ENCODE measurements at regions not wholly inside any gene's neighbourhood (a gene's known extent, or its start where the extent isn't known, plus 50 kb on each side); places are given as distances from the start of the nearest gene placed in this dataset.

- no peaks in the 10 kb centered on the region for H3K27me3 ChIP-seq (ENCODE audit: insufficient read depth, low read depth)
- H3K4me1 ChIP-seq (ENCODE audit: low read depth, poor library complexity, severe bottlenecking), result no peaks in the 10 kb centered on the region
- no peaks in the 10 kb centered on the region for H4K20me1 ChIP-seq (ENCODE audit: insufficient read depth)
- H3K9ac ChIP-seq, result no peak overlapping the region
- H2AFZ ChIP-seq (ENCODE audit: low read depth), result no peak overlapping the region
- no peaks in the 10 kb centered on the region for H3K36me3 ChIP-seq (ENCODE audit: insufficient read depth)
- no peaks in the 10 kb centered on the region for H3K79me2 ChIP-seq (ENCODE audit: insufficient read depth, low read depth)
- no peak overlapping the region for H3K27ac ChIP-seq
- no peak overlapping the region for H3K4me2 ChIP-seq
- H3K4me3 ChIP-seq (IDR thresholded peaks at IDR 0.05; ENCODE audit: insufficient read depth, low read depth, low read length), result no peak overlapping the region
- TF ChIP-seq CTCF (conservative IDR thresholded peaks at IDR 0.05; ENCODE audit: low read depth, low read length), result no peak
Observed at GRCh38 chr21:37974081-37974480, 57.8 kb upstream of the KCNJ6 start.

GRCh38 chr21:37982496-37983318, 66.5 kb upstream of the KCNJ6 start:
- H3K27me3 ChIP-seq (ENCODE audit: insufficient read depth, low read depth), result no peaks in the 10 kb centered on the region
- no peak overlapping the region for H3K9ac ChIP-seq
- H3K27ac ChIP-seq, result no peak overlapping the region
- H3K79me2 ChIP-seq (ENCODE audit: insufficient read depth, low read depth), result no peaks in the 10 kb centered on the region
- no peak overlapping the region for H3K4me2 ChIP-seq
- H2AFZ ChIP-seq (ENCODE audit: low read depth), result no peak overlapping the region
- no peak overlapping the region for H3K4me3 ChIP-seq (IDR thresholded peaks at IDR 0.05; ENCODE audit: insufficient read depth, low read depth, low read length)
- TF ChIP-seq CTCF (conservative IDR thresholded peaks at IDR 0.05; ENCODE audit: low read depth, low read length), result no peak
- no peaks in the 10 kb centered on the region for H3K4me1 ChIP-seq (ENCODE audit: low read depth, poor library complexity, severe bottlenecking)
- H3K36me3 ChIP-seq (ENCODE audit: insufficient read depth), result no peaks in the 10 kb centered on the region
- no peaks in the 10 kb centered on the region for H4K20me1 ChIP-seq (ENCODE audit: insufficient read depth)

- H3K9ac ChIP-seq, result no peak overlapping the region
- no peak for TF ChIP-seq CTCF (conservative IDR thresholded peaks at IDR 0.05; ENCODE audit: low read depth, low read length)
- no peak overlapping the region for H3K27ac ChIP-seq
- H4K20me1 ChIP-seq (ENCODE audit: insufficient read depth), result no peaks in the 10 kb centered on the region
- H3K4me3 ChIP-seq (IDR thresholded peaks at IDR 0.05; ENCODE audit: insufficient read depth, low read depth, low read length), result no peak overlapping the region
- no peaks in the 10 kb centered on the region for H3K79me2 ChIP-seq (ENCODE audit: insufficient read depth, low read depth)
- H3K36me3 ChIP-seq (ENCODE audit: insufficient read depth), result no peaks in the 10 kb centered on the region
- H2AFZ ChIP-seq (ENCODE audit: low read depth), result no peak overlapping the region
- H3K4me2 ChIP-seq, result no peak overlapping the region
- no peaks in the 10 kb centered on the region for H3K4me1 ChIP-seq (ENCODE audit: low read depth, poor library complexity, severe bottlenecking)
- H3K27me3 ChIP-seq (ENCODE audit: insufficient read depth, low read depth), result no peaks in the 10 kb centered on the region
Observed at GRCh38 chr21:37983336-37984095, 67.3 kb upstream of the KCNJ6 start.

GRCh38 chr21:37984416-37984815, 68.2 kb upstream of the KCNJ6 start:
- no peak for TF ChIP-seq CTCF (conservative IDR thresholded peaks at IDR 0.05; ENCODE audit: low read depth, low read length)
- H3K27ac ChIP-seq, result no peak overlapping the region
- no peaks in the 10 kb centered on the region for H3K79me2 ChIP-seq (ENCODE audit: insufficient read depth, low read depth)

More at GRCh38 chr21:37984416-37984815, 68.2 kb upstream of the KCNJ6 start:
- no peak overlapping the region for H3K4me3 ChIP-seq (IDR thresholded peaks at IDR 0.05; ENCODE audit: insufficient read depth, low read depth, low read length)
- H2AFZ ChIP-seq (ENCODE audit: low read depth), result no peak overlapping the region
- no peaks in the 10 kb centered on the region for H4K20me1 ChIP-seq (ENCODE audit: insufficient read depth)
- no peak overlapping the region for H3K9ac ChIP-seq
- H3K27me3 ChIP-seq (ENCODE audit: insufficient read depth, low read depth), result no peaks in the 10 kb centered on the region
- no peak overlapping the region for H3K4me2 ChIP-seq
- H3K36me3 ChIP-seq (ENCODE audit: insufficient read depth), result no peaks in the 10 kb centered on the region
- no peaks in the 10 kb centered on the region for H3K4me1 ChIP-seq (ENCODE audit: low read depth, poor library complexity, severe bottlenecking)

All from KMS-11 (cell line).